ENCODE measurements at regions not wholly inside any gene's neighbourhood (a gene's known extent, or its start where the extent isn't known, plus 50 kb on each side); places are given as distances from the start of the nearest gene placed in this dataset.
A peak's percentile ranks its signal among the peaks of the same experiment; 100 is the strongest.

GRCh38 chr20:50278684-50279531 lies 88.3 kb downstream of the CEBPB start (continued):
- TF ChIP-seq SNAPC5 (CRISPR knock-in tag; IDR thresholded peaks at IDR 0.05) (no peak), ZNF431 (CRISPR knock-in tag; IDR thresholded peaks at IDR 0.05) (no peak), CTCFL (IDR thresholded peaks at IDR 0.05; ENCODE audit: borderline replicate concordance, insufficient read depth, low read depth, low read length, poor library complexity, severe bottlenecking) (peak; percentile 71), MAFK (IDR thresholded peaks at IDR 0.05; ENCODE audit: low read length) (no peak), KLF10 (CRISPR knock-in tag; IDR thresholded peaks at IDR 0.05) (peak; percentile 71; the same call in 1 of the 2 replicates), CSDE1 (IDR thresholded peaks at IDR 0.05) (no peak), ARHGAP35 (IDR thresholded peaks at IDR 0.05; ENCODE audit: partially characterized antibody) (no peak), ZFP36 (IDR thresholded peaks at IDR 0.05; ENCODE audit: low read depth, low read length, partially characterized antibody) (no peak), ZBTB33 (CRISPR knock-in tag; IDR thresholded peaks at IDR 0.05) (no peak), PTRF (tag; IDR thresholded peaks at IDR 0.05) (no peak), ZNF24 (IDR thresholded peaks at IDR 0.05) (peak; percentile 84), KAT7 (CRISPR knock-in tag; IDR thresholded peaks at IDR 0.05; ENCODE audit: borderline replicate concordance) (no peak), THRA (IDR thresholded peaks at IDR 0.05) (no peak), HMG20A (CRISPR knock-in tag; conservative IDR thresholded peaks at IDR 0.05) (no peak), CC2D1A (IDR thresholded peaks at IDR 0.05) (peak; percentile 74), PHF8 (IDR thresholded peaks at IDR 0.05; ENCODE audit: borderline replicate concordance, low read length) (no peak; the same call in 1 of the 2 replicates), ZNF512 (tag; IDR thresholded peaks at IDR 0.05) (no peak), CBFA2T3 (IDR thresholded peaks at IDR 0.05) (peak; percentile 54), ADNP (tag; IDR thresholded peaks at IDR 0.05) (peak; percentile 99), PTBP1 (IDR thresholded peaks at IDR 0.05; ENCODE audit: low read depth, low read length) (peak; percentile 90; the same call in 1 of the 2 replicates), HDGF (IDR thresholded peaks at IDR 0.05) (peak; percentile 98; the same call in 1 of the 2 replicates), FOXP1 (CRISPR knock-in tag; IDR thresholded peaks at IDR 0.05) (no peak), BCOR (IDR thresholded peaks at IDR 0.05) (peak; percentile 100)

Data from K562 (cell line).